Activated CD4-positive, alpha-beta T cell treated with anti-CD3 and anti-CD28 coated beads, Interleukin-2, Interleukin-4, amounts not matched to agents 100 ng/mL and 50 ng/mL, durations not matched to agents 16 hours and 8 hours (primary cell): ENCODE measurements at regions not wholly inside any gene's neighbourhood (a gene's known extent, or its start where the extent isn't known, plus 50 kb on each side); places are given as distances from the start of the nearest gene placed in this dataset.
"Not testable (repeated sequence)": the region's sequence is repeated elsewhere in the genome, so short reads cannot be mapped to it uniquely, and the experiment has no call there.

Experiments used
- DNase-seq: peaks from one replicate; pipeline ENCODE4 v3.0.0-alpha.2; 2020; ENCODE audit warnings: low spot score

DNA sequence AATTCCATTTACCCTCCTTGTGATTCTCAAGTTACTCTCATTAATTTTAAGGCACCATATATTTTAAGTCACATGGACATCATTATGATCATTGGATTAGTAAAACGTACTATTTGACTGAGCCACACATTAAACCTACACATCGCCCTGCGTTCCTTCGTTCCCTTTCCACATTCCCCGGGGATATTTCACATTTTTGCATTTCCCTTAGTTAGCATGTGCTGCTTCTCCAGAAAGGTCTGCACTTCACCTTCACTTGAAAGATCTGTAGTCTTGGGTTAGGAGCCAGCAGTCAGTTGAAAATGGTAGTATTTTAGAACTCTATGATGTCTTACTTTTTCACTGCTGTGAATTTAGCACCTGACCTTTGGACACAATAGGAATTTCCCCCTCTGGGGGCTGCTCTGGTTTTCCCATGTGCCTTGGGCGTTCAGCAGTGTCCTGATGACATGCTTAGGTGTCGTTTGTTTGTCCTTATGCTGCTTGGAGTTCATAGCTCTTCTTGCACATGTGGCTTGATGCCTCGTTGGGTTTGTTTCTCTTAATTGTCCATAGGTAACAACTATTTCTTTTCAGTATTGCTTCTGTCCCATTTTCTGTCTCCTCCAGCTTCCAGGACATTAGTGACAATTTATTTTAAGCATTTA, 56.9 kb upstream of the NBPF20 start:
- not testable (repeated sequence) for DNase-seq

DNA sequence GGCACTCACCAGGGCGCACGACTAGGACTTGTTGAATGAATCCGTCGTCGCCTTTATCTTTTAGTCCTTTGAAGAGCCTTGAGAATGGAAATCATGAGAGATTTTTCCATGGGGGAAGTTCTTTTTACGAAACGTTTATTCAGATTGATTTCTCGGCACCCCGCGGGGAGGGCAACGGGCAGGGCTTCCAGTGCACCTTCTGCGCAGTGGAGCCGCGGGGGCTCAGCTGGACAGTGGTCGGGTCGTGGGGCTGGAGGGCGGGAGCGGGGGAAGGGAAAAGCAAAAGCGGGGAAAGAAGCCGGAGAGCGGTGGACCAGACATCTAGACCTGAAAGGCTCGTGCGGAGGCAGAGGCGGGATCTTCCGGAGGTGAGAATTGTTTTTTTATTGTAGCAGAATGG, 50.6 kb upstream of the NBPF20 start:
- not testable (repeated sequence) for DNase-seq

- peak; percentile 56 for DNase-seq
Measured at GRCh38 chr1:145475369-145475915, 50.0 kb upstream of the NBPF20 start.
